22Rv1 (cell line): ENCODE measurements at regions not wholly inside any gene's neighbourhood (a gene's known extent, or its start where the extent isn't known, plus 50 kb on each side); places are given as distances from the start of the nearest gene placed in this dataset.

Experiments used
- H3K27ac ChIP-seq: fragments of 450-650 bp; 2 replicates; pipeline ENCODE4 v1.5.1; 2017
- CTCF ChIP-seq: fragments of 450-650 bp; IDR thresholded peaks from 2 replicates; pipeline ENCODE4 v1.5.1; 2017; ENCODE audit warnings: mild to moderate bottlenecking
- ZFX ChIP-seq: fragments of 450-650 bp; IDR thresholded peaks from 2 replicates; pipeline ENCODE4 v1.6.1; 2017; ENCODE audit warnings: antibody characterized with exemption, borderline replicate concordance

GRCh38 chr19:13615890-13616289 is 109.6 kb upstream of the CACNA1A start:
- no peak for TF ChIP-seq CTCF
- TF ChIP-seq ZFX, result no peak
- H3K27ac ChIP-seq, result no peak overlapping the region

GRCh38 chr19:13613447-13613846 is 107.2 kb upstream of the CACNA1A start:
- TF ChIP-seq ZFX (no peak), CTCF (no peak)
- no peak overlapping the region for H3K27ac ChIP-seq

- H3K27ac ChIP-seq, result no peak overlapping the region
- TF ChIP-seq ZFX (no peak), CTCF (no peak)
Observed at GRCh38 chr19:13611596-13611995, 105.3 kb upstream of the CACNA1A start.

GRCh38 chr19:13610039-13610691 is 103.9 kb upstream of the CACNA1A start:
- H3K27ac ChIP-seq, result no peak overlapping the region
- TF ChIP-seq CTCF (peak; percentile 15; the same call in 1 of the 2 replicates), ZFX (no peak)

GRCh38 chr19:13606156-13606555 is 99.9 kb upstream of the CACNA1A start:
- no peak overlapping the region for H3K27ac ChIP-seq
- TF ChIP-seq ZFX (no peak), CTCF (no peak)

GRCh38 chr19:13604902-13605586 is 98.8 kb upstream of the CACNA1A start:
- H3K27ac ChIP-seq, result no peak overlapping the region
- TF ChIP-seq ZFX (no peak), CTCF (no peak)

- no peak for TF ChIP-seq CTCF
- TF ChIP-seq ZFX, result no peak
- no peak overlapping the region for H3K27ac ChIP-seq
Observed at GRCh38 chr19:13600802-13601201, 94.5 kb upstream of the CACNA1A start.
